Trophoblast cell (in vitro differentiated cells and primary cell): ENCODE measurements at regions not wholly inside any gene's neighbourhood (a gene's known extent, or its start where the extent isn't known, plus 50 kb on each side); places are given as distances from the start of the nearest gene placed in this dataset.

ENCODE experiments used
- DNase-seq, 2 donors: peaks; one replicate each; pipeline ENCODE4 v3.0.0-alpha.2; 2016
- H2AFZ ChIP-seq: 2 replicates; pipeline ENCODE4 v1.6.1; 2013; ENCODE audit warnings: low read length, moderate library complexity, mild to moderate bottlenecking; ENCODE audit not compliant: insufficient read depth, poor library complexity
- H2AK5ac ChIP-seq: 2 replicates; pipeline ENCODE4 v1.6.1; 2013; ENCODE audit warnings: mild to moderate bottlenecking, low read length
- H2BK120ac ChIP-seq: 2 replicates; pipeline ENCODE4 v1.6.1; 2013; ENCODE audit warnings: low read length, mild to moderate bottlenecking, moderate library complexity; ENCODE audit not compliant: insufficient read depth, poor library complexity
- H2BK12ac ChIP-seq: 2 replicates; pipeline ENCODE4 v1.6.1; 2013; ENCODE audit warnings: mild to moderate bottlenecking, low read length, moderate library complexity
- H2BK5ac ChIP-seq: 2 replicates; pipeline ENCODE4 v1.6.1; 2013; ENCODE audit warnings: low read length, low read depth, moderate library complexity, mild to moderate bottlenecking; ENCODE audit not compliant: poor library complexity
- H3K14ac ChIP-seq: 2 replicates; pipeline ENCODE4 v1.6.1; 2013; ENCODE audit warnings: mild to moderate bottlenecking, low read length
- H3K18ac ChIP-seq: 2 replicates; pipeline ENCODE4 v1.6.1; 2013; ENCODE audit warnings: mild to moderate bottlenecking, low read length
- H3K23ac ChIP-seq: 2 replicates; pipeline ENCODE4 v1.6.1; 2013; ENCODE audit warnings: low read length
- H3K27ac ChIP-seq: 2 replicates; pipeline ENCODE4 v1.5.1; 2013; ENCODE audit warnings: low read depth, mild to moderate bottlenecking, inconsistent platforms, low read length, moderate library complexity
- H3K27me3 ChIP-seq: 2 replicates; pipeline ENCODE4 v1.6.1; 2013; ENCODE audit warnings: inconsistent platforms, mild to moderate bottlenecking, low read length, moderate library complexity; ENCODE audit not compliant: insufficient read depth
- H3K36me3 ChIP-seq, 2 experiments: 1 replicate in 1 of 2; 2 replicates in 1 of 2; pipeline ENCODE4 v1.6.1; 2013; ENCODE audit warnings: low read length in 2 of 2, mild to moderate bottlenecking in 2 of 2, moderate library complexity in 1 of 2; ENCODE audit not compliant: insufficient read depth in 2 of 2, control insufficient read depth in 1 of 2
- H3K4ac ChIP-seq: 2 replicates; pipeline ENCODE4 v1.6.1; 2013; ENCODE audit warnings: low read depth, mild to moderate bottlenecking, low read length, moderate library complexity
- H3K4me1 ChIP-seq, 2 experiments: 1 replicate in 1 of 2; 2 replicates in 1 of 2; pipeline ENCODE4 v1.6.1; 2013; ENCODE audit warnings: low read length in 2 of 2, mild to moderate bottlenecking in 2 of 2, moderate library complexity in 1 of 2; ENCODE audit not compliant: insufficient read depth in 2 of 2, control insufficient read depth in 1 of 2
- H3K4me2 ChIP-seq: 2 replicates; pipeline ENCODE4 v1.6.1; 2013; ENCODE audit warnings: inconsistent platforms, mild to moderate bottlenecking, low read length, moderate library complexity
- H3K4me3 ChIP-seq: 2 replicates; pipeline ENCODE4 v1.5.1; 2013; ENCODE audit warnings: mild to moderate bottlenecking, low read depth, low read length, inconsistent platforms
- H3K79me1 ChIP-seq: one replicate; pipeline ENCODE4 v1.6.1; 2013; ENCODE audit warnings: low read length
- H3K79me2 ChIP-seq: 2 replicates; pipeline ENCODE4 v1.6.1; 2013; ENCODE audit warnings: low read length, mild to moderate bottlenecking; ENCODE audit not compliant: control insufficient read depth, insufficient read depth, poor library complexity
- H3K9ac ChIP-seq: 2 replicates; pipeline ENCODE4 v1.6.1; 2013; ENCODE audit warnings: mild to moderate bottlenecking, low read length
- H3K9me3 ChIP-seq: 2 replicates; pipeline ENCODE4 v1.6.1; 2013; ENCODE audit warnings: low read depth, mild to moderate bottlenecking, control low read depth, inconsistent platforms, low read length; ENCODE audit not compliant: insufficient read depth
- H4K12ac ChIP-seq: 2 replicates; pipeline ENCODE4 v1.6.1; 2013; ENCODE audit warnings: low read depth, mild to moderate bottlenecking, low read length, moderate library complexity
- H4K8ac ChIP-seq: 2 replicates; pipeline ENCODE4 v1.6.1; 2013; ENCODE audit warnings: low read depth, mild to moderate bottlenecking, low read length, moderate library complexity
- H4K91ac ChIP-seq: one replicate; pipeline ENCODE4 v1.6.1; 2013; ENCODE audit warnings: low read depth, mild to moderate bottlenecking, low read length, moderate library complexity
- WGBS: extraction: QIAGEN DNeasy Blood & Tissue Kit; methylation state at CpG from one replicate; pipeline ENCODE4 v1.1.7; 2013; ENCODE audit warnings: missing lambda C conversion rate; ENCODE audit not compliant: insufficient read length, insufficient coverage; ENCODE audit errors: extremely low coverage; 5-methylcytosine and 5-hydroxymethylcytosine counted together

DNA sequence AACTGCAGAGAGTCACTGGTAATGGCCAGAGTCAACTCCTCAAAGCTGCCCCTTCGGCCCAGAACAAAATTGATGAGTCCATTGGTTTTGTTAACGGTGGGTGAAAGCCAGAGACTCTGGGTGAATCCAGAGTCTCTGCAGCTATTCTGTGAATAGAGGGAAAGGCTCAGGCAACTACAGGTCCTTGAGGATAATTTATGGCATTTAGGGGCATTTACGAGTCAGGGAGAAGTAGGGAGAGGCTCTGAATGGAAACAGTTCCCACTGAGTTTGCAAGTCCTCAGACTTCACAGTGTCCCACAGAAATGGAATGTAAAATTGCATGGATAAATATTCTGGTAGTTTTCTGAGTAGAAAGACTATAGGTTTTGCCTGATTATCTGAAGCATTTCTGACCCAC is 257.8 kb downstream of the SEC61B start:
- no peak overlapping the region for H2AFZ ChIP-seq
- H2AK5ac ChIP-seq, result no peak overlapping the region
- no peak overlapping the region for H3K4ac ChIP-seq
- no peak overlapping the region for H2BK12ac ChIP-seq
- no peak overlapping the region for H4K12ac ChIP-seq
- no peak overlapping the region for H3K18ac ChIP-seq
- H2BK120ac ChIP-seq, result no peak overlapping the region
- no peak overlapping the region for H3K27ac ChIP-seq
- peaks cover 0 to 3% of the 10 kb centered on the region in 2 experiments for H3K4me1 ChIP-seq
- H3K9ac ChIP-seq, result no peak overlapping the region
- no peak for DNase-seq
- H3K27me3 ChIP-seq, result no peaks in the 10 kb centered on the region
- H3K79me2 ChIP-seq, result no peaks in the 10 kb centered on the region
- no peak overlapping the region for H3K4me3 ChIP-seq
- no peaks in the 10 kb centered on the region for H3K79me1 ChIP-seq
- H4K91ac ChIP-seq, result no peak overlapping the region
- no peaks in the 10 kb centered on the region for H3K36me3 ChIP-seq
- H3K9me3 ChIP-seq, result no peaks in the 10 kb centered on the region
- no peak overlapping the region for H3K23ac ChIP-seq
- no peak overlapping the region for H3K14ac ChIP-seq
- H4K8ac ChIP-seq, result no peak overlapping the region
- no peak overlapping the region for H3K4me2 ChIP-seq
- H2BK5ac ChIP-seq, result no peak overlapping the region
- WGBS, result no CpG with 5 or more reads among the region's 3 CpGs

DNA sequence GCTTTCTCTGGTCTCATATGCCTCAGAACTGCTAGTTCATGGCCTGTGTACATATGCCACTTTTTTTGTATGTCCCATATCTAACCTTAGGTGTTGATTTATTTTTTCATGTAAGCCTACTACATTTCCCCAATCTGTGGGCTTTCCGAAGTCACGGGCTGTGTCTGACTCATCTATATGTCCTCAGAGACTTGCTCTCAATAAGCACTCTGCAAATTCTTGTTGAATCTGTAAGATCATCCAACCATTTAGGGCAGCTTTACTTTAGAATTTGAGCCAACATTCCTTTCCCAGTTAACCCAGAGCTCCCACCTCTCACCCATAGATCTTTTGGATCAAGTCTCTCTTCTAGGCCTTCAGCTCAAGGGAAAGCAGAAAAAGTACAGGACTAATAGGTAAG is 263.4 kb downstream of the SEC61B start:
- no peak overlapping the region for H2BK120ac ChIP-seq
- H3K79me1 ChIP-seq, result no peaks in the 10 kb centered on the region
- H3K27me3 ChIP-seq, result no peaks in the 10 kb centered on the region
- H3K79me2 ChIP-seq, result no peaks in the 10 kb centered on the region
- H3K36me3 ChIP-seq, result no peaks in the 10 kb centered on the region
- H3K4ac ChIP-seq, result no peak overlapping the region
- H3K27ac ChIP-seq, result no peak overlapping the region
- H3K4me1 ChIP-seq, result no peaks in the 10 kb centered on the region
- WGBS, result no CpG with 5 or more reads among the region's 2 CpGs
- no peak overlapping the region for H2AK5ac ChIP-seq
- DNase-seq, result peak in 1 of 2 donors; percentile 15
- no peak overlapping the region for H4K12ac ChIP-seq
- no peaks in the 10 kb centered on the region for H3K9me3 ChIP-seq
- no peak overlapping the region for H3K4me2 ChIP-seq
- no peak overlapping the region for H3K9ac ChIP-seq
- H2BK12ac ChIP-seq, result no peak overlapping the region
- H2AFZ ChIP-seq, result no peak overlapping the region
- no peak overlapping the region for H3K18ac ChIP-seq
- no peak overlapping the region for H3K4me3 ChIP-seq
- no peak overlapping the region for H3K14ac ChIP-seq
- no peak overlapping the region for H4K91ac ChIP-seq
- H4K8ac ChIP-seq, result no peak overlapping the region
- no peak overlapping the region for H3K23ac ChIP-seq
- no peak overlapping the region for H2BK5ac ChIP-seq

DNA sequence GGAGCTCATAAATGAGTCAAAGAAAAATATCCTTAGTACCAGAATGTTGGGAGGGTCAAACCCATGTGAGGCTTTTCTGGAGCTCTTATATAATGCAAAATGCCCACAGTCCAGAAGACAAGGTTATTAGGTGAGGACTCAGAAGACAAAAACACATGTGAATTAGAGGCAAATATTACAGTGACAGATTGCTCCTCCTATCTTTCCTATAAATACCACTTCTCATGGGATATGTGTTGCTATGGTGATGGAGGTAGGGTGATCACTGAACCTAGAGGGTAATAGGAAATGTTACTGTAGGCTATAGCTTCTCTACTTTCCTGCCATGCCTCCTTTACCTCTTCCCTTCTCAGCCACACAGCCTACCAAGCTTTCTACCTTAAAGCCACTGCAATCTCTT is 264.6 kb downstream of the SEC61B start:
- H3K9ac ChIP-seq, result no peak overlapping the region
- no peak overlapping the region for H4K8ac ChIP-seq
- no peak overlapping the region for H3K4me3 ChIP-seq
- no peak overlapping the region for H3K18ac ChIP-seq
- H2AFZ ChIP-seq, result no peak overlapping the region
- no peak overlapping the region for H3K4ac ChIP-seq
- H3K27ac ChIP-seq, result no peak overlapping the region
- no peaks in the 10 kb centered on the region for H3K79me2 ChIP-seq
- no peaks in the 10 kb centered on the region for H3K27me3 ChIP-seq
- H2BK120ac ChIP-seq, result no peak overlapping the region
- H4K12ac ChIP-seq, result no peak overlapping the region
- no peak overlapping the region for H3K14ac ChIP-seq
- no peak overlapping the region for H3K23ac ChIP-seq
- H2AK5ac ChIP-seq, result no peak overlapping the region
- no peaks in the 10 kb centered on the region for H3K36me3 ChIP-seq
- no peak overlapping the region for H2BK5ac ChIP-seq
- no peak overlapping the region for H3K4me2 ChIP-seq
- no peak for DNase-seq
- no peaks in the 10 kb centered on the region for H3K9me3 ChIP-seq
- H2BK12ac ChIP-seq, result no peak overlapping the region
- no peaks in the 10 kb centered on the region for H3K79me1 ChIP-seq
- H4K91ac ChIP-seq, result no peak overlapping the region
- no peaks in the 10 kb centered on the region for H3K4me1 ChIP-seq

DNA sequence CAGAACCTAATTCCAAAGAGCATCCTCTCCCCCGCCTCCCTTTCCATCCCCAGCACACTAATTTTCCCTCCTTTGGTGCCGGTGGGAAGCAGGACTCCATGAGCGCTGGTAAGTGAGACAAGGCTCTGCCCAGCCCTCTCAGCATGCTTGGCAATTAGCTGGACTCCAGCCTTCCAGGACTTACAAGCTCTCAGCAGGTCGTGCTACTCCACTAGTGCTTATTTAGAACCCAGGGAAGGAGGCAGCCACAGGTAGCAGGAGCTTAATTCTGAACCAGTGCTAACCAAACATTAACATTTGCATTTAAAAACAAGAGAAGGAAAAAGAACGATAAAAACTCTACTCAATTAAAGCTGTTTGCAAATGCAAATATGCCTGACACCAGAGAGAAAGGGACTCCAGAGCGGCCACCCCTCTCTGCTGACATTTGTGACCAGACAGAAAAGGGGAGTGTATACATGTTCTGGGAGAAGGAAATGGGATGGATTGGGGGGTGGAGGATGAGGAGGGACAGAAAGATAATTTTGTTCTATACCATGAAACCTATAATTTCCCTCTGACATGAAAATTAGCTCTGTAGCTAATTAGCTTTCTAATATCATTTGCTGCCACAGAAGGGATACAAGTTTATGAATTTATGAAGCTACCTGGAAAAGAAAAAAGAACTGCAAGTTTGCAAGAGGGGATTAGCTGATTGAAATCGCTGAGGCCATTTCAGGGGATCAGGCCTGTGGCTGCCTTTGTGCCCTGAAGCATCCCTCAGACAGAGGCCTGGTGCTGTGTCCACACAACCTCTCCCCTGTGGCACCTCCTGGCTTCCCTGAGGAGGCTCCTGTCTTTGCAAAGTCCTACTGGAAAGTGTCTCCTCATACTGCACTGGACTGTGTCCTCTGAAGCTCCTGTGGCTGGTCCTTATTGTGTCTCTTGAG is 266.3 kb downstream of the SEC61B start:
- Histone ChIP-seq H3K27me3 (no peaks in the 10 kb centered on the region), H3K18ac (no peak overlapping the region), H3K79me1 (no peaks in the 10 kb centered on the region), H2AFZ (no peak overlapping the region), H3K4me3 (no peak overlapping the region), H3K9me3 (no peaks in the 10 kb centered on the region), H4K12ac (no peak overlapping the region), H3K9ac (no peak overlapping the region), H3K23ac (no peak overlapping the region), H3K4me2 (no peak overlapping the region), H2BK5ac (no peak overlapping the region), H3K27ac (no peak overlapping the region), H4K91ac (no peak overlapping the region), H4K8ac (no peak overlapping the region), H3K4ac (no peak overlapping the region), H2AK5ac (no peak overlapping the region), H3K79me2 (no peaks in the 10 kb centered on the region), H3K36me3 (no peaks in the 10 kb centered on the region), H2BK120ac (no peak overlapping the region), H3K4me1 (no peaks in the 10 kb centered on the region), H2BK12ac (no peak overlapping the region), H3K14ac (no peak overlapping the region)
- DNase-seq, result no peak
- no CpG with 5 or more reads among the region's 7 CpGs for WGBS
